ENCODE measurements at regions not wholly inside any gene's neighbourhood (a gene's known extent, or its start where the extent isn't known, plus 50 kb on each side); places are given as distances from the start of the nearest gene placed in this dataset.

DNA sequence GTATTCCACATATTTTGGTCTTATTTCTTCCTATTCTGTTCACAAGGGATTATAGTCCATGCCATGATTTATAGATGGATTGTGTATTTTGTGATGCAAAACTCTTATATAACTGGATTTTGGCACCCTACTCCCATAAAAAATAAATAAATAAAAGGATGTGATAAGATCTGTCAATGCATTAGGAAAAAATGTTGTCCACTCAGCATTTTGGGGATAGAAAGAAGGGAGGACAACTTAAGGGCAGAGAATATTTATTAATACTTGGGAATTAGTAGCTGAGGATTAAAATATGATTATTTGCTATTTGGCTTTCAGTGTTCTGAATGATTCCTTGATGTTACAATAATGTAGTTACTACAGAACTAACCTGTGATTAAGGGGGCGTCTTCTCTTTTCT lies 682.6 kb downstream of the ZBBX start:
- no peaks in the 10 kb centered on the region for H3K4me1 ChIP-seq (ENCODE audit: insufficient read depth, low read length)
- H3K4me3 ChIP-seq (ENCODE audit: low read length): no peak overlapping the region
- no peak for TF ChIP-seq CTCF (IDR thresholded peaks at IDR 0.05)
- no peaks in the 10 kb centered on the region for H3K36me3 ChIP-seq (ENCODE audit: insufficient read depth, low read length)
- no peaks in the 10 kb centered on the region for H3K27me3 Mint-ChIP-seq
- H3K36me3 Mint-ChIP-seq (ENCODE audit: low read depth): no peaks in the 10 kb centered on the region
- no peak overlapping the region for H3K4me3 Mint-ChIP-seq
- DNase-seq (no peak), ATAC-seq (ENCODE audit: poor library complexity) (no peak)
- POLR2A ChIA-PET: no interaction called here
- H3K27me3 ChIP-seq (ENCODE audit: control insufficient read depth in 1 of 2, insufficient read depth in 2 of 2, low read length in 2 of 2): no peaks in the 10 kb centered on the region
- H3K9me3 Mint-ChIP-seq: peaks cover 3% of the 10 kb centered on the region
- H3K9me3 ChIP-seq (ENCODE audit: control insufficient read depth in 1 of 2, insufficient read depth in 1 of 2, low read length in 2 of 2): no peaks in the 10 kb centered on the region
- intact Hi-C loops (cut with DNase I, micrococcal nuclease): no loop called here
- no peak overlapping the region for H3K27ac Mint-ChIP-seq
- H3K4me1 Mint-ChIP-seq (ENCODE audit: low read depth): no peaks in the 10 kb centered on the region
- CTCF ChIA-PET: no interaction called here
- no peak overlapping the region for H3K27ac ChIP-seq (ENCODE audit: low read depth in 1 of 2, low read length in 2 of 2)

DNA sequence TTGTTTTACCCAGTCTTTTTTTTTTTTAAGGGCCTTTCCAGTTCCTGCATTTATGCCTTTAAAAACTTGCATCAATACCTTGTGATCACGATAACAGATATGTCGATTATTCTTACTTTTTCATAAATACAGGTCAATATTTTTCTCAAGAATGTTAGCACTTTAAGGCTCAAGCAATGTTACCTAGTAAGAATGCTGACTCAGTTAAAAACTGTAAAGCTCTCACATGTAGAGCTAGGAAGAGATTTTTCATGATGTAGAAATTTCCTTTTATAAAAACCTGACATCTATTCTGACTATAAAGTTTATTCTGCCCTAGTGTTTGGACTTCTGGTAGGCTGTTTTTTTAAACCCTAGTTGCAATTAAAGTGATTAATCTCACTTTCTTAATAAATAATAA lies 684.0 kb downstream of the ZBBX start:
- Histone ChIP-seq H3K27me3 (ENCODE audit: control insufficient read depth in 1 of 2, insufficient read depth in 2 of 2, low read length in 2 of 2) (no peaks in the 10 kb centered on the region), H3K4me1 (ENCODE audit: insufficient read depth, low read length) (no peaks in the 10 kb centered on the region), H3K36me3 (ENCODE audit: insufficient read depth, low read length) (no peaks in the 10 kb centered on the region), H3K9me3 (ENCODE audit: control insufficient read depth in 1 of 2, insufficient read depth in 1 of 2, low read length in 2 of 2) (no peaks in the 10 kb centered on the region), H3K27ac (ENCODE audit: low read depth in 1 of 2, low read length in 2 of 2) (no peak overlapping the region), H3K4me3 (ENCODE audit: low read length) (no peak overlapping the region)
- Mint-ChIP-seq H3K36me3 (ENCODE audit: low read depth) (no peaks in the 10 kb centered on the region), H3K4me3 (no peak overlapping the region), H3K27me3 (no peaks in the 10 kb centered on the region), H3K9me3 (peaks cover 3% of the 10 kb centered on the region), H3K27ac (no peak overlapping the region), H3K4me1 (ENCODE audit: low read depth) (no peaks in the 10 kb centered on the region)
- no peak for TF ChIP-seq CTCF (IDR thresholded peaks at IDR 0.05)
- ChIA-PET CTCF (no interaction called here), POLR2A (no interaction called here)
- no peak for ATAC-seq (ENCODE audit: poor library complexity)
- DNase-seq: no peak
- intact Hi-C loops (cut with DNase I, micrococcal nuclease): no loop called here

GRCh38 chr3:166688665-166689064 lies 691.4 kb downstream of the ZBBX start:
- ChIA-PET POLR2A (no interaction called here), CTCF (no interaction called here)
- no peaks in the 10 kb centered on the region for H3K36me3 ChIP-seq (ENCODE audit: insufficient read depth, low read length)
- no peaks in the 10 kb centered on the region for H3K27me3 ChIP-seq (ENCODE audit: control insufficient read depth in 1 of 2, insufficient read depth in 2 of 2, low read length in 2 of 2)
- no peaks in the 10 kb centered on the region for H3K36me3 Mint-ChIP-seq (ENCODE audit: low read depth)
- intact Hi-C loops (cut with DNase I, micrococcal nuclease): no loop called here
- no peaks in the 10 kb centered on the region for H3K4me1 Mint-ChIP-seq (ENCODE audit: low read depth)
- no peak for TF ChIP-seq CTCF (IDR thresholded peaks at IDR 0.05)
- no peak overlapping the region for H3K4me3 Mint-ChIP-seq
- H3K27me3 Mint-ChIP-seq: no peaks in the 10 kb centered on the region
- H3K27ac ChIP-seq (ENCODE audit: low read depth in 1 of 2, low read length in 2 of 2): no peak overlapping the region
- H3K4me1 ChIP-seq (ENCODE audit: insufficient read depth, low read length): no peaks in the 10 kb centered on the region
- no peaks in the 10 kb centered on the region for H3K9me3 ChIP-seq (ENCODE audit: control insufficient read depth in 1 of 2, insufficient read depth in 1 of 2, low read length in 2 of 2)
- no peak for ATAC-seq (ENCODE audit: poor library complexity)
- H3K27ac Mint-ChIP-seq: no peak overlapping the region
- no peak overlapping the region for H3K4me3 ChIP-seq (ENCODE audit: low read length)
- no peak for DNase-seq
- no peaks in the 10 kb centered on the region for H3K9me3 Mint-ChIP-seq

Data from CD4-positive, alpha-beta T cell (primary cell).